GM12878 (cell line): ENCODE measurements at regions not wholly inside any gene's neighbourhood (a gene's known extent, or its start where the extent isn't known, plus 50 kb on each side); places are given as distances from the start of the nearest gene placed in this dataset.

ENCODE experiments used
- ATAC-seq: fragments of 200-7000 bp; cut with Tn5 transposase; 3 replicates; pipeline ENCODE4 v1.9.1; 2020; ENCODE audit warnings: mild to moderate bottlenecking, moderate library complexity
- BruUV-seq: library from RNA; stranded (reverse); fragments of 400-500 nt; replicated peaks from 2 replicates; lab custom pipeline; 2021; lab: Mats Ljungman, UMichigan
- CTCF ChIA-PET: fragments of 300-600 bp; sonication (Branson Sonifier 250); formaldehyde crosslinking; extraction: SDS; loops from one replicate; lab custom pipeline; 2021; ENCODE audit warnings: inconsistent platforms; lab: Yijun Ruan, JAX
- POLR2A ChIA-PET: fragments of 350-600 bp; formaldehyde crosslinking; extraction: SDS; loops from one replicate; lab custom pipeline; 2021; ENCODE audit warnings: inconsistent platforms; lab: Charles Lee
- RAD21 ChIA-PET: fragments of 300-600 bp; sonication (Branson Sonifier 250); formaldehyde crosslinking; loops from one replicate; lab custom pipeline; 2023; ENCODE audit warnings: antibody characterized with exemption; ENCODE audit not compliant: unreplicated experiment; lab: Charles Lee
- SMC1A ChIA-PET: fragments of 300-600 bp; sonication (Branson Sonifier 250); formaldehyde crosslinking; loops from one replicate; lab custom pipeline; 2023; ENCODE audit not compliant: unreplicated experiment, uncharacterized antibody; lab: Charles Lee
- DNase-seq: peaks from one replicate; pipeline ENCODE4 v3.0.0-alpha.2; 2011; ENCODE audit warnings: low read depth, low spot score
- FAIRE-seq: peaks from 3 replicates; lab custom pipeline; 2011; peaks lifted over from hg19 to GRCh38; lab: Jason Lieb, UNC
- H2AFZ ChIP-seq: 2 replicates; pipeline ENCODE4 v1.6.0; 2011; ENCODE audit warnings: low read depth, low read length, control low read depth; ENCODE audit not compliant: control insufficient read depth
- H3K27ac ChIP-seq: 2 replicates; pipeline ENCODE4 v1.5.1; 2011; ENCODE audit warnings: control low read depth; ENCODE audit not compliant: control insufficient read depth, insufficient read depth
- H3K27me3 ChIP-seq, 2 experiments: replicated peaks in 1 of 2; 2 replicates each; pipeline versions ENCODE4 v1.6.0 to v1.6.1; 2011; ENCODE audit warnings: low read length in 1 of 2; ENCODE audit not compliant: control insufficient read depth in 2 of 2, insufficient read depth in 2 of 2
- H3K36me3 ChIP-seq, 2 experiments: 2 replicates each; pipeline ENCODE4 v1.5.1; 2011; ENCODE audit warnings: low read length in 1 of 2; ENCODE audit not compliant: control insufficient read depth in 2 of 2, insufficient read depth in 2 of 2
- H3K4me1 ChIP-seq: 2 replicates; pipeline ENCODE4 v1.6.1; 2011; ENCODE audit warnings: mild to moderate bottlenecking, low read length, moderate library complexity, mixed read lengths; ENCODE audit not compliant: control insufficient read depth, insufficient read depth
- H3K4me2 ChIP-seq: 2 replicates; pipeline ENCODE4 v1.6.0; 2011; ENCODE audit warnings: control low read depth; ENCODE audit not compliant: control insufficient read depth, insufficient read depth
- H3K4me3 ChIP-seq: fragments of 200-600 bp; sonication (generic); 2 replicates; pipeline ENCODE4 v1.5.1; 2016
- H3K79me2 ChIP-seq: 2 replicates; pipeline ENCODE4 v1.6.0; 2011; ENCODE audit warnings: low read length; ENCODE audit not compliant: control insufficient read depth, insufficient read depth
- H3K9ac ChIP-seq: 2 replicates; pipeline ENCODE4 v1.8.0; 2011; ENCODE audit warnings: low read length, control low read depth, mixed read lengths; ENCODE audit not compliant: control insufficient read depth, insufficient read depth
- H3K9me3 ChIP-seq: replicated peaks from 3 replicates; pipeline ENCODE4 v1.5.1; 2011; ENCODE audit warnings: mild to moderate bottlenecking, low read length; ENCODE audit not compliant: control insufficient read depth, insufficient read depth
- H4K20me1 ChIP-seq: 2 replicates; pipeline ENCODE4 v1.6.0; 2011; ENCODE audit not compliant: control insufficient read depth, insufficient read depth
- CHD2 ChIP-seq: IDR thresholded peaks from 2 replicates; pipeline ENCODE4 v1.6.1; 2011; ENCODE audit warnings: low read depth, low read length, improper control_type of control experiment, borderline replicate concordance
- CREB1 ChIP-seq: IDR thresholded peaks from 2 replicates; pipeline ENCODE4 v1.6.1; 2012; ENCODE audit warnings: low read depth, mild to moderate bottlenecking, inconsistent platforms
- HCFC1 ChIP-seq: fragments of 150-350 bp; IDR thresholded peaks from 2 replicates; pipeline ENCODE4 v1.6.1; 2014; ENCODE audit warnings: low read length
- NKRF ChIP-seq: fragments of 450-650 bp; conservative IDR thresholded peaks from 2 replicates; pipeline ENCODE4 v1.6.1; 2017; ENCODE audit warnings: mild to moderate bottlenecking, moderate library complexity
- NR2C2 ChIP-seq: IDR thresholded peaks from 2 replicates; pipeline ENCODE4 v1.6.1; 2011; ENCODE audit warnings: borderline replicate concordance, low read depth; ENCODE audit not compliant: control insufficient read depth, insufficient read length
- SUZ12 ChIP-seq: fragments of 200-600 bp; sonication (generic); IDR thresholded peaks from one replicate; pipeline ENCODE4 v1.6.1; 2018; ENCODE audit warnings: antibody characterized with exemption, mild to moderate bottlenecking; ENCODE audit not compliant: unreplicated experiment
- TCF12 ChIP-seq: IDR thresholded peaks from 2 replicates; pipeline ENCODE4 v1.6.1; 2011; ENCODE audit warnings: low read depth, mild to moderate bottlenecking, low read length
- ZBTB11 ChIP-seq: fragments of 450-650 bp; formaldehyde crosslinking; IDR thresholded peaks from 2 replicates; pipeline ENCODE4 v1.5.0; 2022; ENCODE audit warnings: mild to moderate bottlenecking, missing genetic modification characterization
- WGBS: methylation state at CpG from one replicate; pipeline ENCODE4 v1.1.6; 2016; ENCODE audit warnings: low lambda C conversion rate; ENCODE audit not compliant: insufficient replicate concordance, insufficient coverage; ENCODE audit errors: missing lambda C conversion rate; 5-methylcytosine and 5-hydroxymethylcytosine counted together
- in situ Hi-C: fragments of 300-500 bp; cut with MboI; formaldehyde crosslinking; loops from 9 replicates; pipeline ENCODE4 v1.14.3; 2018; ENCODE audit warnings: mixed read lengths
- intact Hi-C: fragments of 100-400 bp; cut with micrococcal nuclease; formaldehyde crosslinking; loops from one replicate; pipeline ENCODE4 v1.14.2; 2022; ENCODE audit not compliant: unreplicated experiment

GRCh38 chr2:204386668-204387067 lies 158.6 kb upstream of the PARD3B start:
- H2AFZ ChIP-seq = no peak overlapping the region
- H3K36me3 ChIP-seq = no peaks in the 10 kb centered on the region
- H3K79me2 ChIP-seq = no peaks in the 10 kb centered on the region
- no peaks in the 10 kb centered on the region for H3K27me3 ChIP-seq
- DNase-seq (no peak), ATAC-seq (no peak), FAIRE-seq (no peak)
- no peaks in the 10 kb centered on the region for H4K20me1 ChIP-seq
- no TSS peak for BruUV-seq
- in situ Hi-C loops (no loop called here), intact Hi-C loops (no loop called here)
- ChIA-PET POLR2A (no interaction called here), CTCF (no interaction called here), SMC1A (no interaction called here), RAD21 (no interaction called here)
- no peak overlapping the region for H3K9ac ChIP-seq
- H3K27ac ChIP-seq = no peak overlapping the region
- no peaks in the 10 kb centered on the region for H3K4me1 ChIP-seq
- H3K9me3 ChIP-seq = no peaks in the 10 kb centered on the region
- 47% methylated on average over 2 of the region's 2 CpGs for WGBS
- TF ChIP-seq CREB1 (no peak), NKRF (no peak), CHD2 (no peak), HCFC1 (no peak), TCF12 (no peak), NR2C2 (no peak), SUZ12 (no peak), ZBTB11 (no peak)
- H3K4me3 ChIP-seq = no peak overlapping the region
- H3K4me2 ChIP-seq = no peak overlapping the region
